GM18517 (cell line): ENCODE measurements at regions not wholly inside any gene's neighbourhood (a gene's known extent, or its start where the extent isn't known, plus 50 kb on each side); places are given as distances from the start of the nearest gene placed in this dataset.
"Not testable (repeated sequence)": the region's sequence is repeated elsewhere in the genome, so short reads cannot be mapped to it uniquely, and the experiment has no call there.

Experiments used
- ATAC-seq: cut with Tn5 transposase; IDR thresholded peaks from one replicate; pipeline ENCODE4 v1.9.1; 2021; ENCODE audit warnings: mild to moderate bottlenecking, moderate library complexity; ENCODE audit not compliant: unreplicated experiment

GRCh38 chr1:38583287-38583686, 276.3 kb downstream of the RRAGC start:
- ATAC-seq = not testable (repeated sequence)

GRCh38 chr1:38581396-38581795, 278.2 kb downstream of the RRAGC start:
- no peak for ATAC-seq

GRCh38 chr1:38580594-38580993, 279.0 kb downstream of the RRAGC start:
- no peak for ATAC-seq

- ATAC-seq = no peak
Observed at GRCh38 chr1:38579056-38579455, 280.5 kb downstream of the RRAGC start.

GRCh38 chr1:38578271-38578951, 281.2 kb downstream of the RRAGC start:
- ATAC-seq = no peak

GRCh38 chr1:38577937-38578270, 281.7 kb downstream of the RRAGC start:
- no peak for ATAC-seq

GRCh38 chr1:38577385-38577784, 282.2 kb downstream of the RRAGC start:
- no peak for ATAC-seq

- ATAC-seq = no peak
Observed at GRCh38 chr1:38576241-38576640, 283.3 kb downstream of the RRAGC start.

GRCh38 chr1:38571726-38572125, 287.8 kb downstream of the RRAGC start:
- ATAC-seq = no peak

GRCh38 chr1:38570657-38570975, 289.0 kb downstream of the RRAGC start:
- ATAC-seq = no peak

- ATAC-seq = no peak
Observed at GRCh38 chr1:38569932-38570656, 289.5 kb downstream of the RRAGC start.

GRCh38 chr1:38568061-38568857, 291.3 kb downstream of the RRAGC start:
- no peak for ATAC-seq

- ATAC-seq = no peak
Observed at GRCh38 chr1:38567401-38567800, 292.2 kb downstream of the RRAGC start.

GRCh38 chr1:38565020-38565491, 294.5 kb downstream of the RRAGC start:
- no peak for ATAC-seq

GRCh38 chr1:38563942-38564735, 295.4 kb downstream of the RRAGC start:
- no peak for ATAC-seq

GRCh38 chr1:38561725-38562124, 297.8 kb downstream of the RRAGC start:
- no peak for ATAC-seq

- no peak for ATAC-seq
Observed at GRCh38 chr1:38561110-38561509, 298.5 kb downstream of the RRAGC start.

GRCh38 chr1:38560457-38560856, 299.1 kb downstream of the RRAGC start:
- no peak for ATAC-seq

- no peak for ATAC-seq
Observed at GRCh38 chr1:38559446-38560165, 300.0 kb downstream of the RRAGC start.
